HEK293T (cell line): ENCODE measurements at regions not wholly inside any gene's neighbourhood (a gene's known extent, or its start where the extent isn't known, plus 50 kb on each side); places are given as distances from the start of the nearest gene placed in this dataset.

Source experiments
- CTCF ChIA-PET: fragments of 350-600 bp; formaldehyde crosslinking; extraction: SDS; loops from one replicate; lab custom pipeline; 2021; ENCODE audit warnings: antibody characterized with exemption, inconsistent platforms; lab: Yijun Ruan, JAX
- POLR2A ChIA-PET: fragments of 350-600 bp; formaldehyde crosslinking; extraction: SDS; loops from one replicate; lab custom pipeline; 2020; ENCODE audit warnings: antibody characterized with exemption, inconsistent platforms; lab: Yijun Ruan, JAX
- DNase-seq: peaks from one replicate; pipeline ENCODE4 v3.0.0; 2012; ENCODE audit warnings: mixed read lengths; ENCODE audit errors: extremely low spot score
- ARNT ChIP-seq: fragments of 450-650 bp; IDR thresholded peaks from 2 replicates; pipeline ENCODE4 v1.6.1; 2017; ENCODE audit warnings: mild to moderate bottlenecking
- BHLHE40 ChIP-seq: fragments of 450-650 bp; IDR thresholded peaks from 2 replicates; pipeline ENCODE4 v1.6.1; 2016; ENCODE audit warnings: mild to moderate bottlenecking, moderate library complexity, borderline replicate concordance
- CTBP1 ChIP-seq: fragments of 450-650 bp; IDR thresholded peaks from 2 replicates; pipeline ENCODE4 v1.6.1; 2016; ENCODE audit warnings: borderline replicate concordance
- ELF4 ChIP-seq: fragments of 450-650 bp; IDR thresholded peaks from 2 replicates; pipeline ENCODE4 v1.6.1; 2017; ENCODE audit warnings: antibody characterized with exemption
- FOXA1 ChIP-seq: fragments of 450-650 bp; IDR thresholded peaks from 2 replicates; pipeline ENCODE4 v1.6.1; 2016; ENCODE audit warnings: mild to moderate bottlenecking
- FOXK2 ChIP-seq: fragments of 450-650 bp; IDR thresholded peaks from 2 replicates; pipeline ENCODE4 v1.6.1; 2016; ENCODE audit warnings: mild to moderate bottlenecking
- FOXM1 ChIP-seq: fragments of 450-650 bp; IDR thresholded peaks from 2 replicates; pipeline ENCODE4 v1.6.1; 2017; ENCODE audit warnings: mild to moderate bottlenecking, borderline replicate concordance
- HDGF ChIP-seq: fragments of 450-650 bp; IDR thresholded peaks from 2 replicates; pipeline ENCODE4 v1.6.1; 2017; ENCODE audit warnings: antibody characterized with exemption, borderline replicate concordance
- L3MBTL2 ChIP-seq: fragments of 450-650 bp; conservative IDR thresholded peaks from 2 replicates; pipeline ENCODE4 v1.6.1; 2016; ENCODE audit warnings: mild to moderate bottlenecking
- LEF1 ChIP-seq: fragments of 450-650 bp; IDR thresholded peaks from 2 replicates; pipeline ENCODE4 v1.6.1; 2017; ENCODE audit warnings: mild to moderate bottlenecking, borderline replicate concordance
- NFRKB ChIP-seq: fragments of 450-650 bp; IDR thresholded peaks from 2 replicates; pipeline ENCODE4 v1.6.1; 2016; ENCODE audit warnings: mild to moderate bottlenecking, moderate library complexity
- PKNOX1 ChIP-seq: fragments of 450-650 bp; IDR thresholded peaks from 2 replicates; pipeline ENCODE4 v1.6.1; 2016
- SP1 ChIP-seq: fragments of 450-650 bp; IDR thresholded peaks from 2 replicates; pipeline ENCODE4 v1.6.1; 2017
- SUZ12 ChIP-seq: fragments of 450-650 bp; IDR thresholded peaks from 2 replicates; pipeline ENCODE4 v1.6.1; 2016; ENCODE audit warnings: mild to moderate bottlenecking
- TARDBP ChIP-seq: fragments of 450-650 bp; IDR thresholded peaks from 2 replicates; pipeline ENCODE4 v1.6.1; 2016
- ZNF384 ChIP-seq: fragments of 450-650 bp; IDR thresholded peaks from 2 replicates; pipeline ENCODE4 v1.6.1; 2016

DNA sequence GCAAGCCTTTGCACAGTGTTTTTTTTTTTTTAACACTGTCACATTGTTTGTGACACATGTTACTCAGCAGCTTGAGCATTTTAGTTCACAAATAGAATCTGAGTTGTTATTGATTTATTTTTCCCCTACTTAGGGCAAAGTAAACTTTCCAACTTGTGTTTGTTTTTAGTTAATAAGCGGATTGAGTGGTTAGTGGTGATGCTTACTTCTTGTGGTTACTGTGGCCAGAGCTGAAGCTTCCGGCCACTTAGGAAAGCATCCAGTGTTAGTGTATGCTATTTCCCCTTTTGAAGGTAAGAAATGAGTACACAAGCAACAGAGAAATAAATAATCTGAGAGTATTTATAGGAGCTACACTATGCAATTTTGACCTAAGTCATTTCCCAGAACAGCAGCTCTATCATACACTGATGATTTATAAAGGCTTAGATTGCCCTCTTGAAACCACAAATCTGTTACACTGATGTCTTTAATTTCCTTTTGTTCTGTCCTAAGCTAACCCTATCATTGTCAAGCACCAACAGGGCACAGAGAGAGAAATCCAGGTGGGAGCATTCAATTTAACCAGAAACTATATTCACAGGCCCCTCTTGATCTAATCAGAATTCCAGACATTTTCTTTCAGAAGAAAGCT is 2464.6 kb downstream of the PCDH7 start:
- TF ChIP-seq ZNF384 (no peak), ELF4 (no peak), SUZ12 (no peak), HDGF (no peak), PKNOX1 (no peak), FOXK2 (no peak), SP1 (no peak), ARNT (no peak), FOXA1 (no peak), NFRKB (no peak), BHLHE40 (no peak), L3MBTL2 (no peak), LEF1 (no peak), FOXM1 (no peak), TARDBP (no peak)
- DNase-seq = no peak
- ChIA-PET POLR2A (no interaction called here), CTCF (no interaction called here)

DNA sequence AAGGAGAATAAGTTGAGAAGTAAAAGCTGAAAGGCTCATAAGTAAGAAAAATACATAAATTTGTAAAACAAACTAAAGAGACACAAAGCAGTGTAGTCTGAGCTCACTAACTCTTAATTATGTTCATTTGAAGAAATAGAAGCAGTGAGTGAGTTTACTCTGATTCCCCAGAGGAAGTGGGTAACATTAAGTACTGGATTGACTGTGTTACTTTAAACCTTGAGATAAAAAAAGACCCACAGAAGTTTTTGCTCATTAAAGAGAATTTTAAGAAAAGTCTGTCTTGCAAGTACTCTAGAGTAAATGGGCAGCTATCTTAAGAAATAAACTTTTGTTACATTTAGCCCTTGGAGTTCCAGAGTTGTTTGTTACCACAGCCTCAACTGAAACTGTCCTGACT is 2466.9 kb downstream of the PCDH7 start:
- POLR2A ChIA-PET = no interaction called here
- CTCF ChIA-PET = no interaction called here
- no peak for TF ChIP-seq PKNOX1
- TF ChIP-seq HDGF = no peak
- TF ChIP-seq ZNF384 = no peak
- TF ChIP-seq L3MBTL2 = no peak
- TF ChIP-seq FOXA1 = no peak
- TF ChIP-seq BHLHE40 = no peak
- TF ChIP-seq SP1 = no peak
- TF ChIP-seq CTBP1 = no peak
- TF ChIP-seq TARDBP = no peak
- no peak for DNase-seq

DNA sequence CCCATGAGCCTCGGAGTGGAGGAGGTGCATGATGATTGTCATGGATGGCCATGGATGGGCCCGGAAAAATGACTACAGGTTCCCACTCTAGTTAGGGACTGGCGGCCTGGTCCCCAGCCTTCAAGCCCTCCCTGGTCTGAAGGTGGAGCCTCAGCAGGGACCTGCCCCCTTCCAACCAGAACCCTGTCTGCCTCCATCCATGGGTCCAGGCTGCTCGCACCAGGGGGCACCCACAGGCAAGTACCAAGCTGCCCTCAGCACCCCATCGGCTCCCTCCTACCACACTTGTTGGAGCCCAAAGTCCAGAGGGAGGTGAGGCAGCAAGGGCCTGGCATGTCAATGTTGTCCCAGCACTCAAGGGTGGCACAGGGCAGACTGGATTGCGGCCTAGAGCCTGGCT is 2468.6 kb downstream of the PCDH7 start:
- POLR2A ChIA-PET = no interaction called here
- no peak for DNase-seq

DNA sequence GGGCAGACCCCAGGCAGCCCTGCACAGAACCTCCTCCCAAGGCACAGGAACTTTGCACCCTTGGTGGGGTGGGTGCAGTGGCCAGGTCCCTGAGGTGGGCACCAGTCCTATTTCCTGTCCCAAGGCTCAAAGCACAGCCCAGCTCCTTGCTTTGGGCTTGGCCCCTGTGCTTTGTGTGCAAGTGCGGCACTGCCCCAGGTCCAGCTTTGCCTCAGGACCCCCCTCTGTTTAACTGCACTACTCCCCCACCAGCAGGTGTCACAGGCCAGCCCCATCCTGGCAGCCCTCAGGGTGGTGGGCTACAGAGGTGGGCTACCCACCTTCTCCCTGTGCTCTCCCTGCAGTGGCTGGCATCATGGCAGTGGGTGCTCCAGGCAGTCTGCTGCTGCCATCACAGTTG is 2469.0 kb downstream of the PCDH7 start:
- POLR2A ChIA-PET = no interaction called here
- no peak for DNase-seq
- no peak for TF ChIP-seq FOXA1
- TF ChIP-seq NFRKB = no peak
- TF ChIP-seq LEF1 = no peak
- no peak for TF ChIP-seq FOXM1
- no peak for TF ChIP-seq SUZ12
- TF ChIP-seq HDGF = no peak
- TF ChIP-seq PKNOX1 = no peak
- TF ChIP-seq ZNF384 = no peak
- TF ChIP-seq L3MBTL2 = no peak
- CTCF ChIA-PET = no interaction called here

More for the DNA sequence above, 2468.6 kb downstream of the PCDH7 start:
- CTCF ChIA-PET = no interaction called here
- TF ChIP-seq BHLHE40 (no peak), ZNF384 (no peak), SUZ12 (no peak), PKNOX1 (no peak), CTBP1 (no peak), ARNT (no peak), NFRKB (no peak), SP1 (no peak), HDGF (no peak)

GRCh38 chr4:33193109-33193508 is 2472.9 kb downstream of the PCDH7 start:
- CTCF ChIA-PET = no interaction called here
- TF ChIP-seq TARDBP (no peak), ARNT (no peak), ZNF384 (no peak), HDGF (no peak), FOXM1 (no peak), PKNOX1 (no peak), BHLHE40 (no peak), FOXK2 (no peak), L3MBTL2 (no peak), NFRKB (no peak)
- POLR2A ChIA-PET = no interaction called here
- DNase-seq = no peak

- TF ChIP-seq HDGF = no peak
- no peak for TF ChIP-seq CTBP1
- no peak for TF ChIP-seq ZNF384
- no peak for TF ChIP-seq FOXM1
- TF ChIP-seq BHLHE40 = no peak
- no peak for TF ChIP-seq ARNT
- TF ChIP-seq ELF4 = no peak
- no peak for TF ChIP-seq TARDBP
- no peak for TF ChIP-seq FOXA1
- no peak for TF ChIP-seq LEF1
- no peak for TF ChIP-seq NFRKB
- no peak for TF ChIP-seq FOXK2
- TF ChIP-seq PKNOX1 = no peak
- no peak for TF ChIP-seq SP1
- TF ChIP-seq L3MBTL2 = no peak
- CTCF ChIA-PET = no interaction called here
- POLR2A ChIA-PET = no interaction called here
- DNase-seq = no peak
Observed at GRCh38 chr4:33200377-33200776, 2480.2 kb downstream of the PCDH7 start.
